Chondrocyte (in vitro differentiated cells): ENCODE measurements at regions not wholly inside any gene's neighbourhood (a gene's known extent, or its start where the extent isn't known, plus 50 kb on each side); places are given as distances from the start of the nearest gene placed in this dataset.

Source experiments
- DNase-seq: peaks from one replicate; pipeline ENCODE4 v3.0.0; 2021; ENCODE audit warnings: mixed read lengths, low spot score
- H3K27ac Mint-ChIP-seq: one replicate; pipeline ENCODE4 v1.8.0; 2021; ENCODE audit warnings: mild to moderate bottlenecking, moderate library complexity, mixed read lengths; ENCODE audit not compliant: unreplicated experiment
- H3K27me3 Mint-ChIP-seq: 2 replicates; pipeline ENCODE4 v1.8.0; 2021; ENCODE audit warnings: low read depth, mixed read lengths
- H3K36me3 Mint-ChIP-seq: 2 replicates; pipeline ENCODE4 v1.8.0; 2021; ENCODE audit warnings: low read depth, mixed read lengths
- H3K4me1 Mint-ChIP-seq: 2 replicates; pipeline ENCODE4 v1.8.0; 2021; ENCODE audit warnings: low read depth, mild to moderate bottlenecking, mixed read lengths
- H3K4me3 Mint-ChIP-seq: one replicate; pipeline ENCODE4 v1.8.0; 2021; ENCODE audit warnings: mild to moderate bottlenecking, moderate library complexity, mixed read lengths; ENCODE audit not compliant: unreplicated experiment
- H3K9me3 Mint-ChIP-seq: 2 replicates; pipeline ENCODE4 v1.8.0; 2021; ENCODE audit warnings: low read depth, mixed read lengths
- TF ChIP-seq, protein P1 (sequence below): fragments of 200-600 bp; sonication (generic); IDR thresholded peaks from 2 replicates; pipeline ENCODE4 v1.5.0; 2021; ENCODE audit warnings: antibody characterized with exemption, mild to moderate bottlenecking, moderate library complexity

DNA sequence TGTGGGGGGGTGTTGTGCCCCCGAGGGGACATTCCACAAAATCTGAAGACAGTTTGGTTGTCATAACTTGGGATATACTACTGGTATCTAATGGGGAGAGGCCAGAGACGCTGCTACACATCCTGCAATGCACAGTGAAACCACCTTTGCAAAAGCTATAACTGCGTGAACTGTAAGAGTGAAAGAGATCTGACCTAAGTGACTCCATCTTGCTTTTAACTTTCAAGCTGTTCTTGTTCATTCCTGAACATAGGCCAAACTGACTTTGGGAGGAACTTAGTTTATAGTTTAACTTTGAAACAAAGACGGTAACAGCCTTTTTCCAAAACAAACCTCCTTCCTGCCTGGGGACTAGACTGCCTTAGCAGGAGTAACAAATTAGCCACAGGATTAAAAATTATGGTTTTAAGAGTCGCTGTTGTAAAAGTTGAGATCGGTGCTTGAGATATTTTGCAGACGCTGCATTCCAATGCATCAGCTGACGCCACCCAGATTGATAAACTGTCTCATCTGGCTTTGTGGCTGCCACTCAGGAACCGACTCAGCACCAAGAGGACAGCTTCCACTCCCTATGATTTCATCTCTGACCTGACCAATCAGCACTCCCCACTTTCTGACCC lies 70.9 kb downstream of the ATXN3L start:
- H3K27me3 Mint-ChIP-seq = no peaks in the 10 kb centered on the region
- TF ChIP-seq, protein P1, sequence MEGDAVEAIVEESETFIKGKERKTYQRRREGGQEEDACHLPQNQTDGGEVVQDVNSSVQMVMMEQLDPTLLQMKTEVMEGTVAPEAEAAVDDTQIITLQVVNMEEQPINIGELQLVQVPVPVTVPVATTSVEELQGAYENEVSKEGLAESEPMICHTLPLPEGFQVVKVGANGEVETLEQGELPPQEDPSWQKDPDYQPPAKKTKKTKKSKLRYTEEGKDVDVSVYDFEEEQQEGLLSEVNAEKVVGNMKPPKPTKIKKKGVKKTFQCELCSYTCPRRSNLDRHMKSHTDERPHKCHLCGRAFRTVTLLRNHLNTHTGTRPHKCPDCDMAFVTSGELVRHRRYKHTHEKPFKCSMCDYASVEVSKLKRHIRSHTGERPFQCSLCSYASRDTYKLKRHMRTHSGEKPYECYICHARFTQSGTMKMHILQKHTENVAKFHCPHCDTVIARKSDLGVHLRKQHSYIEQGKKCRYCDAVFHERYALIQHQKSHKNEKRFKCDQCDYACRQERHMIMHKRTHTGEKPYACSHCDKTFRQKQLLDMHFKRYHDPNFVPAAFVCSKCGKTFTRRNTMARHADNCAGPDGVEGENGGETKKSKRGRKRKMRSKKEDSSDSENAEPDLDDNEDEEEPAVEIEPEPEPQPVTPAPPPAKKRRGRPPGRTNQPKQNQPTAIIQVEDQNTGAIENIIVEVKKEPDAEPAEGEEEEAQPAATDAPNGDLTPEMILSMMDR = no peak
- peaks cover 42% of the 10 kb centered on the region for H3K4me1 Mint-ChIP-seq
- H3K9me3 Mint-ChIP-seq = peaks cover 26% of the 10 kb centered on the region
- peaks cover 1% of the 10 kb centered on the region for H3K36me3 Mint-ChIP-seq
- H3K4me3 Mint-ChIP-seq = no peak overlapping the region
- H3K27ac Mint-ChIP-seq = no peak overlapping the region
- DNase-seq = no peak

DNA sequence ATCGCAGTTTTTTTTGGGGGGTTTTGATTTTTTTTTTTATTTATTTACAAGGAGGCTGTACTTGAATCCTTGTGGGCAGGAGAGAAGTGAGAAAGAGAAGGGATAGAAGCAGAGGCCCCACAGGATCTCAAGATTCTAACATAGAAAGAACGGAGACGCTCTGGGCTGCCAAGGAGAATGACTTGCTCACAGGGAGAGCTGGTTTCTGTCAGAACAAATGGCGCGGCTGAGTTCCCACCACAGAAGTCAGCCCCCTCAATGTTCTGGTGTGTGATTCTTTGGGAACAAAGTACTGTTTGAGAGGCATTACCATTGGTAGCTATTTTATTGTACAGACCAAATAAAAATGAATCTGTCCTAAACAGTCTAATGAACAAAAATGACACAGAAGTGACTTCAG lies 80.6 kb downstream of the ATXN3L start:
- H3K9me3 Mint-ChIP-seq = peaks cover 2% of the 10 kb centered on the region
- no peaks in the 10 kb centered on the region for H3K36me3 Mint-ChIP-seq

DNA sequence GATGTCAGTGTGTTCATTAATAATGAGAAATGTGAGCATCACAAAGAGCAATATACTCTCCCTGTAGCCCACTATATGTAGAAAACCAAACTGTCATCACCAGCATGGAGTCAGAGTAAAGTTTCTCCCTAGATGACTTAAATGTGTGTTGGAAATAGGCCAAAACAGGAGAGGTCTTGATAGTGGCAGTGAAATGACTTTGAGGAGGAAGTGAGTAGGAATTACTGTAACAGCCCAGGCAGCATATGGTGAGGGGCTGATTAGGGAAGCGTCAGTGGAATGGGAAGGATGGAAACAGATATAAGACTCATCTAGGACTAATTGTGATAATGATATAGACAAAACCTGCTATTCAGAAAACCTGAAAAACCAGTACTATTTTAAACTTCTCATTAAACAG lies 83.9 kb downstream of the ATXN3L start:
- DNase-seq = no peak
- Mint-ChIP-seq H3K4me3 (no peak overlapping the region), H3K36me3 (no peaks in the 10 kb centered on the region), H3K4me1 (no peaks in the 10 kb centered on the region), H3K9me3 (no peaks in the 10 kb centered on the region), H3K27me3 (no peaks in the 10 kb centered on the region), H3K27ac (no peak overlapping the region)
- TF ChIP-seq, protein P1 = no peak

More for the DNA sequence above, 80.6 kb downstream of the ATXN3L start:
- H3K27me3 Mint-ChIP-seq = no peaks in the 10 kb centered on the region
- TF ChIP-seq, protein P1 = no peak
- H3K4me3 Mint-ChIP-seq = no peak overlapping the region
- no peak overlapping the region for H3K27ac Mint-ChIP-seq
- H3K4me1 Mint-ChIP-seq = no peaks in the 10 kb centered on the region
- DNase-seq = no peak

DNA sequence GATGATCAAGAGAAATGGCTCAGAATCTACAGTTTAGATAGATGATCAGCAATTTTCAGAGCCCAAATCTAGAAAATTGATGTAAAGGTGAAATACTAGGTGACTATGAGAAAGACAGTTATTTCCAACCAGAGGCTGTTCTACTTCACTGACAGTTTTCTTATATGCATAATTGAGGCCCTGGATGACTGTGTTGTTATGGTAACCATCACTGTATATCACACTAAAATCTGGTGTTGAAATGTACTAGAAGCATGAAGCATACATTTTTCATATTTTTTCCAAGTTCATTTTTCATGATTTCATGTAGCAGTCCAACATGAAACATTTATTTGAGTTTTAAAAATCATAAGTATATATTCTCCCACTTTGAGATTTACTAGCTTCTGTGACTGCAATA lies 87.4 kb downstream of the ATXN3L start:
- no peaks in the 10 kb centered on the region for H3K27me3 Mint-ChIP-seq
- no peaks in the 10 kb centered on the region for H3K36me3 Mint-ChIP-seq
- no peaks in the 10 kb centered on the region for H3K4me1 Mint-ChIP-seq
- no peaks in the 10 kb centered on the region for H3K9me3 Mint-ChIP-seq
- DNase-seq = no peak
- TF ChIP-seq, protein P1 = no peak
- H3K4me3 Mint-ChIP-seq = no peak overlapping the region
- no peak overlapping the region for H3K27ac Mint-ChIP-seq

DNA sequence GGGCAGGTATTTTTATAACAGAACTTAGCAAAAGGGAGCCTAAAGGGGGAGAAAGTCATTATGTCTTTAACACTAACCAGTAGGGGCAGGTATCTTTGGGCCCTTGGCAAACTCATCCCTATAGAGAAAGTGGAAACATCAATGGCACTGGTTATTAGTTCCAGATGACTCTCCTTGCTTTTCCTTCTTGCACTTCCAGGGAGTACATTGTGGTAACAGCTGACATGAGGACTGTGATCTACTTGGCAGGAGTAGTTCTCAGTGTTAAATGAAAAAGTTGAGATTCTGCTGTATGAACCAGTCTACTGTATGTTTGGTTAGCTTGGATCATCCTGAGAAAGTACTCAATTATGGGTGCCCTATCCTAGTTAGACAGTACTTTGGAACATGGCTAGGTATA lies 93.6 kb downstream of the ATXN3L start:
- Mint-ChIP-seq H3K9me3 (peaks cover 22% of the 10 kb centered on the region), H3K4me1 (peaks cover 24% of the 10 kb centered on the region), H3K27ac (no peak overlapping the region), H3K4me3 (no peak overlapping the region), H3K36me3 (no peaks in the 10 kb centered on the region), H3K27me3 (no peaks in the 10 kb centered on the region)
- no peak for DNase-seq
- TF ChIP-seq, protein P1 = no peak
